Muscle of arm (tissue), 1 donor: ENCODE measurements at regions not wholly inside any gene's neighbourhood (a gene's known extent, or its start where the extent isn't known, plus 50 kb on each side); places are given as distances from the start of the nearest gene placed in this dataset.
"Not testable (repeated sequence)": the region's sequence is repeated elsewhere in the genome, so short reads cannot be mapped to it uniquely, and the experiment has no call there.

Experiments used
- DNase-seq: peaks from one replicate; pipeline ENCODE4 v3.0.0-alpha.2; 2013

DNA sequence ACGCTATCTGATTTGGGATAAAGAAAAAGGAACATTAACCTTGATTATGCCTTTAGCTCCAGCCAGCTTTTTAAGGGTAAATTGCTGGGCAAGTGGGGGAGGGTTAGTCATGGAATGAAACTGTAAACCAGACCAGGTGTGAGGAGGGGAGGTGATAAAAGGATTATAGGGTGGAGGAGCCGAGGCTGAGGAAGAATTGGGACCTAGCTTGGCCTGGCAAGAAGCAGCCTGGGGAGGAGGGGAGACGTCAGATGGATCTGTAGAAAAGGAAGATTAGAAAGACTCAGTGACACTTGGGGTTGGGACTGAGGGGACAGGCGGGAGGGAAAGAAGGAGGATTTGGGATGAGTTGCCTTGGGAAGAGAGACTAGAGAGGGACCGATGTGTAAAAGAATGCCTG is 590.8 kb upstream of the MDGA2 start:
- DNase-seq: not testable (repeated sequence)

DNA sequence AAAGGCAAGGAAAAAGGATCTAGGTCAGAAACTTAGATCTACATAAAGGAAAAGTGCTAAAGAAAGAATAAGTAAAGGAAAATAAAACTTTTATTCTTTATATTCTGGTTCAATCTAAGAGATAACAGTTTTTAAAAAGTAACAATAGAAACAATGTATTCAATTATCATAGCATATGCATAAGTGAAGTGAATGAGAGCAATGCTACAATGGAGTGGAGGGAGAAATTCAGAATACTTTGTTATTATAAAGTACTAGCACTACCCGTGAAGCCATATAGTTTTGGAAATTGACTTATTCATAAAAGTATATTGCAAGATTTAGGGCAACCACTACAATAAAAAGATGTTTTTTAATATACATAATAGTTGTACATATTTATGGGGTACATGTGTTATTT is 586.0 kb upstream of the MDGA2 start:
- DNase-seq: no peak

DNA sequence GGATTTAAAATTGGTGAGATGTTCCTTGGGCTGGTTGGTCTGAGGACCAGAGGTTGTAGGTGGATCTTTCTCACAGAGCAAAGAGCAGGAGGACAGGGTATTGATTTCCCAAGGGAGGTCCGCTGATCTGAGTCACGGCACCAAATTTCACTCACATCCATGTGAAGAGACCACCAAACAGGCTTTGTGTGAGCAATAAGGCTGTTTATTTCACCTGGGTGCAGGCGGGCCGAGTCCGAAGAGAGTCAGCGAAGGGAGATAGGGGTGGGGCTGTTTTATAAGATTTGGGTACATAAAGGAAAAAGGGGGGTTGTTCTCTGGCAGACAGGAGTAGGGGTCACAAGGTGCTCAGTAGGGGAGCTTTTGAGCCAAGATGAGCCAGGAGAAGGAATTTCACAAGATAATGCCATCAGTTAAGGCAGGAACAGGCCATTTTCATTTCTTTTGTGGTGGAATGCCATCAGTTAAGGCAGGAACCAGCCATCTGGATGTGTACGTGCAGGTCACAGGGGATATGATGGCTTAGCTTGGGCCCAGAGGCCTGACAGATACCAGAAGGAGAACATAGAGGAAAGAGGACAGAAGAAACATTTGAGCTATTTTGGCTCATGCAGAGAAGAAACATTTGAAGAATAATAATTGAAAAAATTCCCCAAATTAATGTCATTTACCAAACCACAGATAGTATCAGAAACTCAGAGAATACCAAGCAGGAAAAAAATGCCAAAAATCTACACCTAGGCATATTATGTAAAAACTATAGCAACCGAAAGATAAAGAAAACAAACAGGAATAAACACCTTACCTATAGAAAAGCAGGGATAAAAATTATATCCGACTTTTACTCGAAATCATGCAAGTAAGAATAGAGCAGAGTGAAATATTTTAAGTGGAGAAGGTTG is 585.2 kb upstream of the MDGA2 start:
- not testable (repeated sequence) for DNase-seq

DNA sequence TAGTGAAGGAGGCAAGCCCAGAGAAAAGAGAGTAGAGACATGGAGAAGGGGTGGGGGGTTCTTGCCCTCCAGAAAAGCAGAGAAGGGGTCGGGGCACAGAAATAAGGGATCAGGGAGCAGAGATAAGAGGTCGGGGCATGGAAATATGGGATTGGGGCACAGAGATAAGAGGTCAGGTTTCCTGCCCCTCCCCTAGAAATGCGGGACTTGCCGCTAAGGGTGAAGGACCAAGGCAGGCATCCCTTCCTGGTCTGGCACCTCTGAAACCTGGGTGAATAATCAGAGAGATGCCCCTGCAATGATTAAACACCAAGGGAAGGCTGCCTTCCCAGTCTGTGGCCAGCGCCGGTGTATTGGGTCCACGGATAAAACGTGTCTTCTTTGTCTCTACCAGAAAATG is 584.5 kb upstream of the MDGA2 start:
- not testable (repeated sequence) for DNase-seq

DNA sequence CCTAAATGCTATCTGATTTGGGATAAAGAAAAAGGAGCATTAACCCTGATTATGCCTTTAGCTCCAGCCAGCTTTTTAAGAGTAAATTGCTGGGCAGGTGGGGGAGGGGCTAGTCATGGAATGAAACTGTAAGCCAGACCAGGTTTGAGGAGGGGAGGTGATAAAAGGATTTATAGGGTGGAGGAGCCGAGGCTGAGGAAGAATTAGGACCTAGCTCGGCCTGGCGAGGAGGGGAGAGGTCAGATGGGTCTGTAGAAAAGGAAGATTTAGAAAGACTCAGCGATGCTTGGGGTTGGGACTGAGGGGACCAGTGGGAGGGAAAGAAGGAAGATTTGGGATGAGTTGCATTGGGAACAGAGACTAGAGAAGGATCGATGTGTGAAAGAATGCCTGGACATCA is 583.8 kb upstream of the MDGA2 start:
- DNase-seq: not testable (repeated sequence)

DNA sequence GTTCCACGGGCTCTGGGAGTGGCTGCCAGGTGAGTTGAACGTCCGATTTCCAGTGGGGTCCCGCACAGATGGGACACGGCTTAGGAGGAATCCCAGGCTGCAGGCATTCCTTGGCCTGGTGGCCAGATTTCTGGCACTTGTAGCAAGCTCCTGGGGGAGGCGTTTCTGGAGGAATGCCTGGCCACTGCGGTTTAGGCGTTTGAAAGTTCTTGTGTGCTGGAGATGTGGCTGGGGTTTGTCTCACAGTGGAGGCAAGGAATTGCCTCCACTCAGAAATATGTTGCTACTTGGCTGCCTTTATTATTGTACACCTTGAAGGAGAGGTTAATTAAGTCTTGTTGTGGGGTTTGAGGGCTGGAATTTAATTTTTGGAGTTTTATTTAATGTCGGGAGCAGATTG is 583.3 kb upstream of the MDGA2 start:
- not testable (repeated sequence) for DNase-seq

DNA sequence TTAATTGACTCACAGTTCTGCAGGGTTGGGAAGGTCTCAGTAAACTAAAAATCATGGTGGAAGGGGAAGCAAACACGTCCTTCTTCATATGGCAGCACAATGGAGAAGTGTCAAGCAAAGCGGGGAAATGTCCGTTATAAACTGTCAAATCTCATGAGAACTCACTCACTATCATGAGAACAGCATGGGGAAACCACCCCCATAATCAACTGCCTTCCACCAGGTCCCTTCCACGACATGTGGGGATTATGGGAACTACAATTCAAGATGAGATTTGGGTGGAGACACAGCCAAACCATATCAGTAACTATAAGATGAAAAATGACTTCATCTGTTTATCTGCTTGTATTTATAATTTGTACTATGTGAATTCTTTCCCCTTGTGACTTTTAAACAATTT is 577.6 kb upstream of the MDGA2 start:
- DNase-seq: no peak

DNA sequence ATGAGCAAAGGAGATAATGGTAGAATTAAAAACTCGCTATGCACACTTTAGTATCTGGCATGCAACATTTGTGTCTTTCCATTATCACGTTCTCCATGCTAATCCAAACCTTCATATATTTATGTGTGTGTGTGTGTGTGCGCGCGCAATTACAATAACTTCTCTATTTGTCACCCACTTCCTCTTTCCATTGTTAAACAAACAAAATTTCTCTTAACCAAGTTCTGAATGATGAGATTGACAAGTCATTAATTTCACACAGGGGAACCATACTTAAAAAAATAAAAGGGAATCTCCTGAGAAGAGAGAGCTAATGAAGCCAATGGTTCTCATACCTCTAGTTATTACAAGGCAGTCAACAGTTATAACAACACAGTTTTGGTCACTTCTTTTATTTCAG is 575.9 kb upstream of the MDGA2 start:
- DNase-seq: no peak

DNA sequence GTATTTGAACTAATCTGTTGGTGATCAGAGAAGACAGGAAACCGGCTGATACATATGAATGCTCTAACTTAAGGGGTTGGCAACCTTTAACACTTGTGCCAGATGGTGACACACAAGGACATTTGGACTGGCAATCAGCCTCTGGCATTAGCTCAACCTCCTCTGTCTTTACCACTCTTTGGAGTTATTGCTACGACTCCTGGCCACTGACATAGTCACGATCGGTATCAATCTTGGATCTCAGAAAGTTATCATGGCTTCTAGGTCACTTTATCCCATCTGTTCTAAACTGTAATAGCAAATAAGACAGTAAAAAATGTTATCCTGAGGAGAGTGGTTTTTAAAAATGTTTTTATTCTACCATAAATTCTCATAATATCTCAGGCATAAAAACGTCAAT is 575.2 kb upstream of the MDGA2 start:
- DNase-seq: no peak

DNA sequence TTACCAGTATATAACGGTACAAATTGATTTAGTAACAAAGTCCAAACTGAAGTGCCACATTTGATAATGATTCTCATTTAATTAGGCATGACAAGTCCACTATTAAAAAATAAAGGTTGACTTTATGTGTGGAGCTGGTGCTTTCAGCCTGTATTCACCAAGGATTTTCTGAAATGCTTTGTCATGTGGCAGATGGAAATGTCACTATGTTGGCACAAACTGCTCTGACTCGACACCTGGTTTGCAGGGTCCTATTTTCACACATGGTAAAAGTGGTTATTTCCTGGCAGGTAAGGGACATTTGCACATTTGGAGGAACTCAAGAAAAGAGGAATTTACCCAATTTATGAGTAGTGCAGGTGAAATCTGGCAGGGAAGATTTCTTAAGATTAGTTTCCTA is 572.6 kb upstream of the MDGA2 start:
- no peak for DNase-seq

DNA sequence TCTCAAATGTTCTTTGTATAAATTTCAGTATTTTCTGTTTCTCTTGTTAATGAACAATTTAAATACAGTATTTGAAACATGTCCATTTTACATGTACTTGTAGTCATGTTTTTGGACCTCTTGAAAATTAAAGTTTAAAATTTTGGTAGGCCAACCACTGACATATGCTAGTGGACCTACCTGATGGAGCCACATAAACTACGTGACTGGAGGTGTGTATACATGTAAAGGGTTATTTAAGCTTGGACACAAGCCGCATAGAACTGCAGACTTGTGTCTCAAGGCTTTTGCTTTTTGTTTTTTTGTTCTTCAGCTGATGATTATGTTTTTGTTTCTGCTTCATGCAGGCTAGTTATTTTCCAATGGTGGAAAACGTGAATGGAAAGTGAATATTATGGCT is 568.5 kb upstream of the MDGA2 start:
- no peak for DNase-seq

DNA sequence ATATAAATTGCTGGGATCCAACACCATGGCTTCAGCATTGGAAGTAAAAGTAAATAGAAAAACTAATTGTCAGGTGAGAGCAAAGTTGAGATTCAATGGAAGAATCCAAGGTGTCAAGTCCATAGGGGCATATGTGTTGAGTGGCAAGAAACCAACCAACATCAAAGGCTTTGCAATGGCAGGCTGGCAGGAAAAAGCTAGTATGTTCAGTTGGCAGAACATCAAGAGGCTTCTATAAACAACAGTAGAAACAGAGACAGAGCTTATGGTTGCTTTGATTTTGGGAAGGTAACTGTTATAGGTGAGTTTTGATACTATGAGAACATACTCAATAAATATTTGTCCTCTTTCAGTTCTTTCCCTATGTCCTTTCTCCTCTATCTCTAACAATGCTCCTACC is 553.7 kb upstream of the MDGA2 start:
- no peak for DNase-seq

DNA sequence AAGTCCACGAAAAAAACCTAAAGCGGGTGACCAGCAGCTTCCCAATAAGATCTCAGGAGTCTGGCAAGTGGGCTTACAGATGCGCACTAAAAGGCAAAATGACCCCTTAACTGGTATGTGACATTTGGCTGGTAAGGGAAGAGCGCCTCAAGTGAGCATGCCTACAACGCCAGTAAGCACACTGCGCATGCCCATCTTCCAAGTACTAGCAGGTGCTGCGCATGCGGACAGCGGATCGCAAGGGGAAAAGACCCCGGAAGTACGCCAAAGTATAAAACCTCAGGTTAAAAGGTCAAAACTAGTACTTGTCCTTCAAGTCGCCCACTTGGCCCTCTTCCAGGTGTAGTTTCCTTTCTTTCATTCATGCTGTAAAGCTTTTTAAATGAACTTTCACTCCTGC is 518.5 kb upstream of the MDGA2 start:
- DNase-seq: no peak

DNA sequence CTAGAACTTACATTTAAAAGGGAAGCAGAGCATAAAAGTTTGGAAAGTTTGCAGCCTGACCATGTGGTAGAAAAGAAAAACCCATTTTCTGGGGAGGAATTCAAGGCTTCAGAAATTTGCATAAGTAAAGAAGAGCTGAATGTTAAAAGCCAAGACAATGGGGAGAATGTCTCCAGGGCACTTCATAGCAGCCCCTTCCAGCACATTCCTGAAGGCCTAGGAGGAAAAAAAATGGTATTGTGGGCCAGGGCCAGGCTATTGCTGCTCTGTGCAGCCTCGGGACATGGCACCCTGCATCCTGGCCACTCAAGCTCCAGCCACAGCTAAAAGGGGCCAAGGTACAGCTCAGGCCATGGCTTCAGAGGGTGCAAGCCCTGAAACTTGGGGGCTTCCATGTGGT is 474.2 kb upstream of the MDGA2 start:
- DNase-seq: not testable (repeated sequence)

DNA sequence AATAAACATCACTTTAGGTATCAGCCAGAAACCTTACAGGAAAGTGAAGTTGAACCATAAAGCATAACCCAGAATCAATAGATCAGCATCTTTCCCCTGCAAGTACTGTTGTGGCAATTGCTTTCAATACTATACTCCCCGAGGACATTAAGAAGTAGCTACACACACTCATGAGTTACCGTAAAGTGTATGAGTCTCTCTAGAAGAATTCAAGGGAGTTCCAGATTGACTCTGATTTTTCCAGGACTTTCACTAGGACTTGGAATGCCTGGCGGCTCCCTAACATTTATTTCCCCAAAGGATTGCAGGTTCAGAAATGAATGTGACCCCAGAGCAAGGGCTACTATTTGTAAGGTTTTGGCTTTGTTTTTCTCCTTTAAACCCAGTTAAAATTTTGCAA is 465.4 kb upstream of the MDGA2 start:
- DNase-seq: no peak

DNA sequence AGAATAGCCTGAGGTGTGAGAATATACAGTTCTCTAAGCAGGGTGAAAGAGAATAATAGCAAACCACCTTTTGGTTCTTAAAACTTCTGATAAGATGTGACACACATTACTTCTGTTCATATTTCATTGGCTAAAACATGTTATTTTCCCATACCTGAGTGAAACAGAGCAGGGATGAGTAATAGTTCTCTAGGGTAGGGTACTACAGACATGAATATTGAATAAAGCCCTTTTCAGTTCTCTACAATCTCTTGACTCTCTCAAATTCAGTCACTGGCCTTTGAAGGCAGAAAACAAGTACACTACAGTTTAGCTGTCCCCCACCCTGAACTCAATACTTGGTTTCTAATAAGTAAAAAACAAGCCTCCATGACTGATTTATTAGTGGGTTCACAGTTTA is 454.1 kb upstream of the MDGA2 start:
- no peak for DNase-seq

DNA sequence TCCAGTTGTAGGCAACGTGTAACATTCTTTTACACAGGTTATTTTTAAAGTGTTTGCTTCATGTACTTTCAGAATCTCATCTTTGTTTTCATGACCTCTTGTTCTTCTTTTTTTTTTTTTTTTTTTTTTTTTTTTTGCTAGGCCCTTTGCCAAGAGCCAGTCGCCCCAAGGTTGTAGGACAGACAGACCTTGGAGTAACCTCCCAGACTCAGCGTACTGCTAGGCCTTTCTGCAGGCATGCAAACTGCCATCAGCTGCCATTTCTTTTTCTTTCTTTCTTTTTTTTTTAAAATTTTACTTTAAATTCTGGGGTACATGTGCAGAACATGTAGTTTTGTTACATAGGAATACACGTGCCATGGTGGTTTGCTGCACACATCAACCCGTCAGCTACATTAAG is 452.3 kb upstream of the MDGA2 start:
- DNase-seq: no peak

DNA sequence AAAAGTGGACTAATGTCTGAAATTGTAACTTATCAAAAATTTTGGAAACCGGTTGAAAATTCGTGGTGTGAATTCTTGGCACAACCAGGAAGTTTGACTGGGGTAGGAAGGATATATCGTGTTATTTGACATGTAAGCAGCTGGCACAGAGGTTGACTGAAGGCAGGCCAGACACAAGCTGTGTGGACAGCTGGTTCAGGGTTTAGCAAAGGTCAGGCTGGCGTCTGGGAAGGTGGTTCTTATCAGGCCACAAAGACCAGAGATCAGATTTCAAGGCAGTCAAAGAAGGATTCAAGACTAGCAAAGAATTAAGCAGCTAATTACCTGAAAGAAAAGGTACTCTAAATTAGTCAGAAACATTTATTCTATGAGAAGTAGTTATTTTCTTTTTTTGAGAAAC is 450.2 kb upstream of the MDGA2 start:
- DNase-seq: no peak

DNA sequence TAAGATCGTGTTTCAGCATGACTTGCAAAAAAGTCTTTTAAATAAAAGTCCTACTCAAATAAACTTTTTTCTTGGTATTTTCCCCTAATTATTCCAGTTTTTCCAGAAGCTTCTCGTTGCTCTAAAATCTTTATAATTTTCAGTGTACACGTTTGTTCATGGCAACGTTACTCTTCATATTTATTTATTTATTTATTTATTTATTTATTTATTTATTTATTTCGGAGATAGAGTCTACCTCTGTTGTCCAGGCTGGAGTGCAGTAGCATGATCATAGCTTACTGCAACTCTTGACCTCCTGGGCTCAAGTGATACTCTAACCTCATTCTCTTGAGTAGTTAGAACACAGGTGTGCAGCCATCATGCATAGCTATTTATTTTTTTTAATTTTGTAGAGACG is 438.3 kb upstream of the MDGA2 start:
- no peak for DNase-seq

DNA sequence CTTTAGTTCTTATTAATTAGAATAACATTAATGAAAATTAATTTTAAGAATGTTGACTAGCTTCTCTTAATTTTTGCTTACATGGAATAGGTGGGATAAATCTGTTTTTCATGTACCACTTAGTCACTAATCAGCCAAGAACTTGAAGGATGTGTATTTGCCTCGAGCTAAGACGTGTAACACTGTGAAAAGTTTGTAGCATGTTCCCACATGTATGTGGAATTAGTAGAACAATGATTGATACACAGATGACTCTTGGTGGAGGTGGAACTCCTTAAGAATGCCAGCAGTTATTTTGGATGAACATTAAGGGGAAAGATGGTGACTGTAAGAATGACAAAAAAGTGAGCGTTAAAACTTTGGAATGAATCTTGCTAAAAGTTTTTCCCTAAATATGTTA is 435.7 kb upstream of the MDGA2 start:
- DNase-seq: no peak

DNA sequence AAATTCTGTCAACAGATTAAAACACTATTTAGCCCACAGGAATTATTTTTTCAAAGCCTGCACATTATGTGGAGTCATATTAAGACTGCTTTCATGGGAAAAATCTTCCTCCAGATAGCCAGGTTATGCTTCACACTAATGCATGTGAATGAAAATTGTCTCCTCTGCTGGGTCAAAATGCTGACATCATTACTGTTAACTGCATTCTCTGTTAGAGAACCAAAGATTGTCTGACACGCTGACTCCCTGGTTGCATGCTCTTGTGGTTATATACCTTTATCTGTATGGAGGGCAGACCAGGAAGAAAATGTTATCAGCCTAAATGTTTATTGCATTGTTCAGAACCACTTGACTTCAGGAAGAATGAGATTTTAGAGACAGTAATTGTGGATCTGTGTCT is 432.2 kb upstream of the MDGA2 start:
- no peak for DNase-seq

DNA sequence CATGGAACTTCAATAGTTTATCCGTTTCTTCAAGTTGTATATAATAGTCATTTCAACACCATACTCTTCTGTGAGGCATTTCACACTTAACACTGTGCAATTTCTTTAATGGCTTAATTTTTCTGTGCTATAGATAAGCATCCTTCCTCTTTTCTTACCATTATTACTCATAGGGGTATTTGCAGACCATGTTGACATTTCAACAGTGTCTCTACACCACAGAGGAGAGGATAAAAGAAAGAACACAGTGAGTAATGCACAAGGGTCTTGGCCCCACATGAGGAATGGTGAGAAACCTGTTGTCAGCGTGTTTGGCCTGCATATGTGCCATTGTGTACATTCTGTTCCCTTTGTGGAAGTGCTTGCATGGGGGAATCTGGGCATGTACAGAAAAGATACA is 421.5 kb upstream of the MDGA2 start:
- DNase-seq: no peak

DNA sequence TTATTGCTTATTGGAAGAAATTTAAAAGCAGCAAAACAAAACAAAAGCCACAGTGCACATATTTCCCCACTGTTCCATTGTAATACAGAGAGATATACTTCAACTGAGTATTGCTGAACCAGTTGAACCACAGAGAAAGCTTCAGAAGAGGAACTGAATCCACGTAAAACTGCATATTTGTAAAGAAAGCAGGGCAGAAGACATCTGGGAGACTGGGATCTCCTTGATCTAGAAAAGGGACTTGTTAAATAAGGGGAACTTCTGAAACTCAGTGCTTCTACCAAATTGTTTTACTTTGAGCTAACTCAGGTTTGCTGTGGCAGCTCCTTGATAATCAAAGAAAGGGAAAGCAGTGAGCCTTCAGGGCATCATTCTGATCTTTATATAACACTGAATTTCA is 411.1 kb upstream of the MDGA2 start:
- no peak for DNase-seq

DNA sequence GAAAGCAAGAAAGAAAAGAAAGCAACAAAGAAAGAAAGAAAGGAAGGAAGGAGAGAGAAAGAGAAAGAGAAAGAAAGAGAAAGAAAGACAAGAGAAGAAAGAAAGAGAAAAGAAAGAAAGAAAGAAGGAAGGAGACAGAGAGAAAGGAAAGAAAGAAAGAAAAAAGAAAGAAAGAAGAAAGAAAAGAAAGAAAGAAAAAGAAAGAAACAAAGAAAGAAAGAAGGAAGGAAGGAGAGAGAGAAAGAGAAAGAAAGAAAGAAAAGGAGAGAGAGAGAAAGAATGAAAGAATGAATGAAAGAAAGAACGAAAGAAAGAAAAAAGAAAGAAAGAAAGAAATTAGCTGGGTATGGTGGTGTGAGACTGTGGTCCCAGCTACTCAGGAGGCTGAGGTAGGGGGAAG is 400.1 kb upstream of the MDGA2 start:
- no peak for DNase-seq
